K562 (cell line): ENCODE measurements at regions not wholly inside any gene's neighbourhood (a gene's known extent, or its start where the extent isn't known, plus 50 kb on each side); places are given as distances from the start of the nearest gene placed in this dataset.

Experiments
- ADNP ChIP-seq: fragments of 200-800 bp; sonication (Bioruptor generic); IDR thresholded peaks from 2 replicates; pipeline ENCODE4 v1.6.1; 2016; ENCODE audit warnings: missing genetic modification characterization, missing compliant biosample characterization
- ARHGAP35 ChIP-seq: fragments of 450-650 bp; IDR thresholded peaks from 2 replicates; pipeline ENCODE4 v1.6.1; 2018; ENCODE audit not compliant: partially characterized antibody
- ELF1 ChIP-seq: fragments of 200-800 bp; sonication (Bioruptor generic); IDR thresholded peaks from 2 replicates; pipeline ENCODE4 v1.6.1; 2016; ENCODE audit warnings: missing genetic modification characterization, missing compliant biosample characterization
- HMG20B ChIP-seq: fragments of 250-450 bp; sonication (Bioruptor Pico); IDR thresholded peaks from 2 replicates; pipeline ENCODE4 v1.5.0; 2021; ENCODE audit warnings: mild to moderate bottlenecking
- HNRNPUL1 ChIP-seq: fragments of 200-400 bp; formaldehyde crosslinking; IDR thresholded peaks from 2 replicates; pipeline ENCODE4 v1.6.1; 2017; ENCODE audit warnings: low read length
- RAD21 ChIP-seq, 2 experiments: fragments of 250-450 bp in 1 of 2; fragments of 450-650 bp in 1 of 2; sonication (Bioruptor Pico) in 1 of 2; formaldehyde crosslinking in 1 of 2; IDR thresholded peaks in 1 of 2; conservative IDR thresholded peaks in 1 of 2; 2 replicates each; pipeline versions ENCODE4 v1.4.0 to v1.8.0; 2020 to 2022; ENCODE audit warnings: mild to moderate bottlenecking in 2 of 2, moderate library complexity in 1 of 2
- RCOR1 ChIP-seq, 2 experiments: IDR thresholded peaks; 2 replicates each; pipeline ENCODE4 v1.6.1; 2012; ENCODE audit warnings: low read depth in 2 of 2, low read length in 2 of 2, borderline replicate concordance in 1 of 2, improper control_type of control experiment in 1 of 2
- TAL1 ChIP-seq: fragments of 450-650 bp; IDR thresholded peaks from 2 replicates; pipeline ENCODE4 v1.6.1; 2016; ENCODE audit warnings: mild to moderate bottlenecking
- TCFL5 ChIP-seq: fragments of 250-450 bp; sonication (Bioruptor Pico); conservative IDR thresholded peaks from 2 replicates; pipeline ENCODE4 v1.6.1; 2021; ENCODE audit warnings: mild to moderate bottlenecking, moderate library complexity, matching md5 sums
- TF ChIP-seq, protein P1 (sequence below): fragments of 450-650 bp; formaldehyde crosslinking; IDR thresholded peaks from 2 replicates; pipeline ENCODE4 v1.4.0; 2020; ENCODE audit warnings: mild to moderate bottlenecking, moderate library complexity
- TF ChIP-seq, protein P2 (sequence below): IDR thresholded peaks from 2 replicates; pipeline ENCODE4 v1.6.1; 2011; ENCODE audit warnings: borderline replicate concordance, low read depth, mild to moderate bottlenecking, moderate library complexity, low read length; ENCODE audit not compliant: insufficient read depth, poor library complexity, severe bottlenecking
- TF ChIP-seq, protein P3 (sequence below): sonication (generic); formaldehyde crosslinking; IDR thresholded peaks from 2 replicates; pipeline ENCODE4 v1.8.0; 2022; ENCODE audit warnings: mild to moderate bottlenecking, missing genetic modification reagents
- TF ChIP-seq, protein P4 (sequence below): fragments of 250-450 bp; sonication (Bioruptor Pico); IDR thresholded peaks from 2 replicates; pipeline ENCODE4 v1.8.0; 2022; ENCODE audit warnings: inconsistent platforms, mild to moderate bottlenecking, moderate library complexity, borderline replicate concordance
- TF ChIP-seq, protein P5 (sequence below), 2 experiments: fragments of 200-800 bp in 1 of 2; sonication (Bioruptor generic) in 1 of 2; sonication (generic) in 1 of 2; formaldehyde crosslinking in 1 of 2; IDR thresholded peaks in 1 of 2; conservative IDR thresholded peaks in 1 of 2; 2 replicates each; pipeline versions ENCODE4 v1.5.0 to v1.6.1; 2016 to 2020; ENCODE audit warnings: missing compliant biosample characterization in 1 of 2, missing genetic modification characterization in 1 of 2, missing genetic modification reagents in 1 of 2

DNA sequence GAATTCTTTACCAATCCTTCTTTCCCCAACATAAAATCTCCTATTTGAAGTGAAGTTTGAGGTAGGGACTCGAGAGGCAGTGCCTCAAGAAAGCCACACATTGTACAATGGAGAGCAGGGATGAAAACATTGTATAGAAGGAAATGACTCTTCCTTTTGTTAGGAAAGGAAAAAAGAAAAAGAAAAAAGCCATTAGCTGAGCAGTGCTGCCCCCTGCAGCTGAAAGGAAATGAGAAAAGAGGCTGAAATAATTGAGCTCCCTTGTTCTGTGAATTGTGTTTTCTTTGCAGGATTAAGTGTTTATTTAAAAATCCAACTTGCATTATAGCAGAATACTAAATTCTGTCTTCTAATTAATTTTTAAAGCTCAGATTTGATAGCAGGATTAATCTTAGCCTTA is 162.9 kb upstream of the SASH1 start (continued):
- TF ChIP-seq, protein P1, sequence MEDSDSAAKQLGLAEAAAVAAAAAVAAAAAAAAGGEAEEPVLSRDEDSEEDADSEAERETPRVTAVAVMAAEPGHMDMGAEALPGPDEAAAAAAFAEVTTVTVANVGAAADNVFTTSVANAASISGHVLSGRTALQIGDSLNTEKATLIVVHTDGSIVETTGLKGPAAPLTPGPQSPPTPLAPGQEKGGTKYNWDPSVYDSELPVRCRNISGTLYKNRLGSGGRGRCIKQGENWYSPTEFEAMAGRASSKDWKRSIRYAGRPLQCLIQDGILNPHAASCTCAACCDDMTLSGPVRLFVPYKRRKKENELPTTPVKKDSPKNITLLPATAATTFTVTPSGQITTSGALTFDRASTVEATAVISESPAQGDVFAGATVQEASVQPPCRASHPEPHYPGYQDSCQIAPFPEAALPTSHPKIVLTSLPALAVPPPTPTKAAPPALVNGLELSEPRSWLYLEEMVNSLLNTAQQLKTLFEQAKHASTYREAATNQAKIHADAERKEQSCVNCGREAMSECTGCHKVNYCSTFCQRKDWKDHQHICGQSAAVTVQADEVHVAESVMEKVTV (CRISPR knock-in tag): 0 out of 2 replicates have a peak, but pooled peaks have one; percentile 14
- TF ChIP-seq ELF1 (no peak), RCOR1 (IDR thresholded peaks at IDR 0.05; ENCODE audit: borderline replicate concordance in 1 of 2, low read depth in 2 of 2, low read length in 2 of 2) (no peak), TCFL5 (CRISPR knock-in tag) (no peak), ADNP (tag) (no peak), RAD21 (CRISPR knock-in tag; conservative IDR thresholded peaks at IDR 0.05 in 1 of 2, IDR thresholded peaks at IDR 0.05 in 1 of 2) (peak; percentile 60 to 73), HNRNPUL1 (no peak), ARHGAP35 (no peak), TAL1 (no peak), HMG20B (CRISPR knock-in tag) (no peak)
- TF ChIP-seq, protein P2, sequence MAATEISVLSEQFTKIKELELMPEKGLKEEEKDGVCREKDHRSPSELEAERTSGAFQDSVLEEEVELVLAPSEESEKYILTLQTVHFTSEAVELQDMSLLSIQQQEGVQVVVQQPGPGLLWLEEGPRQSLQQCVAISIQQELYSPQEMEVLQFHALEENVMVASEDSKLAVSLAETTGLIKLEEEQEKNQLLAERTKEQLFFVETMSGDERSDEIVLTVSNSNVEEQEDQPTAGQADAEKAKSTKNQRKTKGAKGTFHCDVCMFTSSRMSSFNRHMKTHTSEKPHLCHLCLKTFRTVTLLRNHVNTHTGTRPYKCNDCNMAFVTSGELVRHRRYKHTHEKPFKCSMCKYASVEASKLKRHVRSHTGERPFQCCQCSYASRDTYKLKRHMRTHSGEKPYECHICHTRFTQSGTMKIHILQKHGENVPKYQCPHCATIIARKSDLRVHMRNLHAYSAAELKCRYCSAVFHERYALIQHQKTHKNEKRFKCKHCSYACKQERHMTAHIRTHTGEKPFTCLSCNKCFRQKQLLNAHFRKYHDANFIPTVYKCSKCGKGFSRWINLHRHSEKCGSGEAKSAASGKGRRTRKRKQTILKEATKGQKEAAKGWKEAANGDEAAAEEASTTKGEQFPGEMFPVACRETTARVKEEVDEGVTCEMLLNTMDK: peak; percentile 64
- TF ChIP-seq, protein P3, sequence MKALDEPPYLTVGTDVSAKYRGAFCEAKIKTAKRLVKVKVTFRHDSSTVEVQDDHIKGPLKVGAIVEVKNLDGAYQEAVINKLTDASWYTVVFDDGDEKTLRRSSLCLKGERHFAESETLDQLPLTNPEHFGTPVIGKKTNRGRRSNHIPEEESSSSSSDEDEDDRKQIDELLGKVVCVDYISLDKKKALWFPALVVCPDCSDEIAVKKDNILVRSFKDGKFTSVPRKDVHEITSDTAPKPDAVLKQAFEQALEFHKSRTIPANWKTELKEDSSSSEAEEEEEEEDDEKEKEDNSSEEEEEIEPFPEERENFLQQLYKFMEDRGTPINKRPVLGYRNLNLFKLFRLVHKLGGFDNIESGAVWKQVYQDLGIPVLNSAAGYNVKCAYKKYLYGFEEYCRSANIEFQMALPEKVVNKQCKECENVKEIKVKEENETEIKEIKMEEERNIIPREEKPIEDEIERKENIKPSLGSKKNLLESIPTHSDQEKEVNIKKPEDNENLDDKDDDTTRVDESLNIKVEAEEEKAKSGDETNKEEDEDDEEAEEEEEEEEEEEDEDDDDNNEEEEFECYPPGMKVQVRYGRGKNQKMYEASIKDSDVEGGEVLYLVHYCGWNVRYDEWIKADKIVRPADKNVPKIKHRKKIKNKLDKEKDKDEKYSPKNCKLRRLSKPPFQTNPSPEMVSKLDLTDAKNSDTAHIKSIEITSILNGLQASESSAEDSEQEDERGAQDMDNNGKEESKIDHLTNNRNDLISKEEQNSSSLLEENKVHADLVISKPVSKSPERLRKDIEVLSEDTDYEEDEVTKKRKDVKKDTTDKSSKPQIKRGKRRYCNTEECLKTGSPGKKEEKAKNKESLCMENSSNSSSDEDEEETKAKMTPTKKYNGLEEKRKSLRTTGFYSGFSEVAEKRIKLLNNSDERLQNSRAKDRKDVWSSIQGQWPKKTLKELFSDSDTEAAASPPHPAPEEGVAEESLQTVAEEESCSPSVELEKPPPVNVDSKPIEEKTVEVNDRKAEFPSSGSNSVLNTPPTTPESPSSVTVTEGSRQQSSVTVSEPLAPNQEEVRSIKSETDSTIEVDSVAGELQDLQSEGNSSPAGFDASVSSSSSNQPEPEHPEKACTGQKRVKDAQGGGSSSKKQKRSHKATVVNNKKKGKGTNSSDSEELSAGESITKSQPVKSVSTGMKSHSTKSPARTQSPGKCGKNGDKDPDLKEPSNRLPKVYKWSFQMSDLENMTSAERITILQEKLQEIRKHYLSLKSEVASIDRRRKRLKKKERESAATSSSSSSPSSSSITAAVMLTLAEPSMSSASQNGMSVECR (CRISPR knock-in tag): no peak
- TF ChIP-seq, protein P4, sequence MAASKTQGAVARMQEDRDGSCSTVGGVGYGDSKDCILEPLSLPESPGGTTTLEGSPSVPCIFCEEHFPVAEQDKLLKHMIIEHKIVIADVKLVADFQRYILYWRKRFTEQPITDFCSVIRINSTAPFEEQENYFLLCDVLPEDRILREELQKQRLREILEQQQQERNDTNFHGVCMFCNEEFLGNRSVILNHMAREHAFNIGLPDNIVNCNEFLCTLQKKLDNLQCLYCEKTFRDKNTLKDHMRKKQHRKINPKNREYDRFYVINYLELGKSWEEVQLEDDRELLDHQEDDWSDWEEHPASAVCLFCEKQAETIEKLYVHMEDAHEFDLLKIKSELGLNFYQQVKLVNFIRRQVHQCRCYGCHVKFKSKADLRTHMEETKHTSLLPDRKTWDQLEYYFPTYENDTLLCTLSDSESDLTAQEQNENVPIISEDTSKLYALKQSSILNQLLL: no peak
- TF ChIP-seq, protein P5, sequence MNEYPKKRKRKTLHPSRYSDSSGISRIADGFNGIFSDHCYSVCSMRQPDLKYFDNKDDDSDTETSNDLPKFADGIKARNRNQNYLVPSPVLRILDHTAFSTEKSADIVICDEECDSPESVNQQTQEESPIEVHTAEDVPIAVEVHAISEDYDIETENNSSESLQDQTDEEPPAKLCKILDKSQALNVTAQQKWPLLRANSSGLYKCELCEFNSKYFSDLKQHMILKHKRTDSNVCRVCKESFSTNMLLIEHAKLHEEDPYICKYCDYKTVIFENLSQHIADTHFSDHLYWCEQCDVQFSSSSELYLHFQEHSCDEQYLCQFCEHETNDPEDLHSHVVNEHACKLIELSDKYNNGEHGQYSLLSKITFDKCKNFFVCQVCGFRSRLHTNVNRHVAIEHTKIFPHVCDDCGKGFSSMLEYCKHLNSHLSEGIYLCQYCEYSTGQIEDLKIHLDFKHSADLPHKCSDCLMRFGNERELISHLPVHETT (CRISPR knock-in tag; conservative IDR thresholded peaks at IDR 0.05 in 1 of 2, IDR thresholded peaks at IDR 0.05 in 1 of 2): no peak
